ENCODE measurements at regions not wholly inside any gene's neighbourhood (a gene's known extent, or its start where the extent isn't known, plus 50 kb on each side); places are given as distances from the start of the nearest gene placed in this dataset.

DNA sequence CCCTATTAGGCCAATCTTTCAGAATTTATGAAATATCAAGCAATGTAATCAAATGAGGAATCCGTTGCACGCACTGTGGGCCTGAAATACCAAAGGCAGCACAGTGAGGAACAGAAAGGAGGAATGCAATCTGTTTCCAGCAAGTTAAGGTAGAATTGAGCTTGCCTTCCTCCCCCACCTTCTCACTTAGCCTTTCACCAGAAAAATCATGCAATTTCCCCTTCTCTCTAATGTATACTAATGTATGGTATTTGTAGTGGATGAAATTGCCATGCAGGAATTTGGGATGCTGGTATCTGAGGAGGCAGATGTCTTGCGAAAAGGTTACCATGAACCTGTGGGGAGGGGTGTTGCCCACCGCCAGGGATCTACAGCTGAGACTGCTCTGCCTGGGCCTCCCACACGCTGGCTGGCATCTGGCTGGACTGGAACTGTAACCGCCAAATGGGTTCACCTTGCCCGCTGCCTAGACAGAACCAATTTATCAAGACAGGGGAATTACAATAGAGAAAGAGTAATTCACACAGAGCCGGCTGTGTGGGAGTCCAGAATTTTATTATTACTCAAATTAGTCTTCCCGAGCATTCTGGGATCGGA is 222.4 kb upstream of the MYLIP start:
- TF ChIP-seq, protein P1, sequence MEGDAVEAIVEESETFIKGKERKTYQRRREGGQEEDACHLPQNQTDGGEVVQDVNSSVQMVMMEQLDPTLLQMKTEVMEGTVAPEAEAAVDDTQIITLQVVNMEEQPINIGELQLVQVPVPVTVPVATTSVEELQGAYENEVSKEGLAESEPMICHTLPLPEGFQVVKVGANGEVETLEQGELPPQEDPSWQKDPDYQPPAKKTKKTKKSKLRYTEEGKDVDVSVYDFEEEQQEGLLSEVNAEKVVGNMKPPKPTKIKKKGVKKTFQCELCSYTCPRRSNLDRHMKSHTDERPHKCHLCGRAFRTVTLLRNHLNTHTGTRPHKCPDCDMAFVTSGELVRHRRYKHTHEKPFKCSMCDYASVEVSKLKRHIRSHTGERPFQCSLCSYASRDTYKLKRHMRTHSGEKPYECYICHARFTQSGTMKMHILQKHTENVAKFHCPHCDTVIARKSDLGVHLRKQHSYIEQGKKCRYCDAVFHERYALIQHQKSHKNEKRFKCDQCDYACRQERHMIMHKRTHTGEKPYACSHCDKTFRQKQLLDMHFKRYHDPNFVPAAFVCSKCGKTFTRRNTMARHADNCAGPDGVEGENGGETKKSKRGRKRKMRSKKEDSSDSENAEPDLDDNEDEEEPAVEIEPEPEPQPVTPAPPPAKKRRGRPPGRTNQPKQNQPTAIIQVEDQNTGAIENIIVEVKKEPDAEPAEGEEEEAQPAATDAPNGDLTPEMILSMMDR (IDR thresholded peaks at IDR 0.05; ENCODE audit: low read depth, low read length, missing control alignments) = no peak
- H3K4me3 ChIP-seq (replicated peaks; ENCODE audit: low read depth, low read length) = no peak overlapping the region
- no peak for DNase-seq (ENCODE audit: extremely low read depth, low read depth)

- TF ChIP-seq, protein P1 (IDR thresholded peaks at IDR 0.05; ENCODE audit: low read depth, low read length, missing control alignments) = no peak
- H3K4me3 ChIP-seq (replicated peaks; ENCODE audit: low read depth, low read length) = no peak overlapping the region
- no peak for DNase-seq (ENCODE audit: extremely low read depth, low read depth)
Measured at GRCh38 chr6:15905488-15906419, 223.1 kb upstream of the MYLIP start.

- TF ChIP-seq, protein P1 (IDR thresholded peaks at IDR 0.05; ENCODE audit: low read depth, low read length, missing control alignments) = no peak
- no peak overlapping the region for H3K4me3 ChIP-seq (replicated peaks; ENCODE audit: low read depth, low read length)
- no peak for DNase-seq (ENCODE audit: extremely low read depth, low read depth)
Measured at GRCh38 chr6:15904651-15905376, 224.1 kb upstream of the MYLIP start.

DNA sequence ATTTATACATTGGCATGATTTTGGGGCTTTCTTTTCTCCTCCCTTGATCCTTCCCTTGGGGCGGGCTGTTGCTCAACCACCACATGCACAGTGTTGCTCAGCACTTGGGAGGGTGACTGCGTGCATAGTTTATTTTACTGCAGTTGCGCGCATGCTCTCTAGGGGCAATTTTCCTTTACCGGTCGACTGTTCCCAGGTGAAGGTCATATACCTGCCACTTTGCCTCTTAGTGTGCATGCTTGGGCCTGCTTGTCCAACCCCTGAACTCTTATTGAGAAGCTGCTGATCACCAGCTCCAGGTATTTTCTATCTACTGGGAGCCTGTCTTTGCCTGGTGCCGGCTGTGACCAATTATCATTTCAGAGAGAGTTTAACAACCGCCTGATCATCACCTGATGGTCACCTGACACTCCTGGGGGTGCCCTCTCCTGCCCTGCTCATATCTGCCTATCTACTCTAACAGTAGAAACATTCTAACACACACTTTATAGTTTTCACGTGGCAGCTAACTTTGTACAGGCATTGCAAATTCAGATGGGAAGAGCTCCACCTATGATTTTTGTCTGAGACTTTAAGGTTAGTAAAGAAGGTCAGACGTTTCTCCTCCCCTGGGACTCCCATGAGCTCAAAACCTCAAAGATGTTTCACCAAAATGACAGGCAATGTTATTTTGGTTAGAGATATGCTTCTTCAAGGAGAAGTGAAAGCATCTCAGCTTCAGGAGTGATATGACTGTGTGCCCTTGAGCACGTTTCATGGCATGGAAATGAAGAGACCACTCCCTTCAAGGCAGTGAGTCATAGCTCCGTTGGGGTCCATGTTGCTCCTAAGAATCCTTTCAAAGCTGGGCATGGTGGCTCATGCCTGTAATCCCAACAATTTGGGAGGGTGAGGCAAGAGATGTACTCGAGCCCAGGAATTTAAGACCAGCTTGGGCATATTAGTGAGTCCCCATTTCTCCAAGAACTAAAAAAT is 227.5 kb upstream of the MYLIP start:
- H3K4me3 ChIP-seq (replicated peaks; ENCODE audit: low read depth, low read length) = no peak overlapping the region
- TF ChIP-seq, protein P1 (IDR thresholded peaks at IDR 0.05; ENCODE audit: low read depth, low read length, missing control alignments) = no peak
- DNase-seq (ENCODE audit: extremely low read depth, low read depth) = no peak

DNA sequence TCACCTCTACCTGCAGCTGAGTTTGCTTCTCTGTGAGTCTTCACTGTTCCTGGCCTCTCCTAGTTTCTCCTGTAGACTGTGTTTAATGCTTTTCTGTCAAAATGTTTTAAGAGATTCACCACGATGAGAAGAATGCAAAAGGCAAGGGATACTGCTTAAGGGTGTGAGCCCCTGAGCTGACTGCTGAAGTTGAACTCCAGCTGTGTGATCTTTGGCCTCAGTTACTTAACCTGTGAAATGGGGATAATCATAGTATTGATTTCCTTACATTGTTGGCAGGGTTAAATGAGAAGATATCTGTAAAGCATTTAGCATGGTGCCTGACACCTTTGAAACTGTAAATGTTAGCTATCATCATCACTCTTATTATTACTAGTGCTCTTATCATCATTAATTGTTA is 230.2 kb upstream of the MYLIP start:
- no peak overlapping the region for H3K4me3 ChIP-seq (replicated peaks; ENCODE audit: low read depth, low read length)
- DNase-seq (ENCODE audit: extremely low read depth, low read depth) = no peak
- TF ChIP-seq, protein P1 (IDR thresholded peaks at IDR 0.05; ENCODE audit: low read depth, low read length, missing control alignments) = no peak
